ENCODE measurements at regions not wholly inside any gene's neighbourhood (a gene's known extent, or its start where the extent isn't known, plus 50 kb on each side); places are given as distances from the start of the nearest gene placed in this dataset.
"Not testable (repeated sequence)": the region's sequence is repeated elsewhere in the genome, so short reads cannot be mapped to it uniquely, and the experiment has no call there.

DNA sequence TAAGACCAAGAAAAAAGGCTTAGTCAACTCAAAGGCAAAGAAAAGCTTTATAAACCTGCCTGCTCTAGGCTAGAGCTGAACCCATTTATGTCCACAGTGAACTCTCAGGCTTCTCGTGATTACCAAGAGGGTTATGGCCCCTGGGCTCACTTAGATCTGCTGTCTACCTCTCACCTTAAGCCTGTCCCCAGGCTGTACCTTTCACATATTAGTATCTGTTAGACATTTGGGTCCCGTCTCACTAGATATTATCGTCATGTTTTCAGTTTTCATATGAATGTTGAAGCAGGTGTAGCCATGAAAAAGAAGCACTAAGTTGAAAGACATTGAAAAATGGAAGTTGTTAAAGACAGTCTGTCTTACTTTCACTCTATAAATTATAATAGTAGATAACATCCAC lies 75.2 kb upstream of the COX7C start:
- no peak for DNase-seq (ENCODE audit: low spot score)
- TF ChIP-seq, protein P1, sequence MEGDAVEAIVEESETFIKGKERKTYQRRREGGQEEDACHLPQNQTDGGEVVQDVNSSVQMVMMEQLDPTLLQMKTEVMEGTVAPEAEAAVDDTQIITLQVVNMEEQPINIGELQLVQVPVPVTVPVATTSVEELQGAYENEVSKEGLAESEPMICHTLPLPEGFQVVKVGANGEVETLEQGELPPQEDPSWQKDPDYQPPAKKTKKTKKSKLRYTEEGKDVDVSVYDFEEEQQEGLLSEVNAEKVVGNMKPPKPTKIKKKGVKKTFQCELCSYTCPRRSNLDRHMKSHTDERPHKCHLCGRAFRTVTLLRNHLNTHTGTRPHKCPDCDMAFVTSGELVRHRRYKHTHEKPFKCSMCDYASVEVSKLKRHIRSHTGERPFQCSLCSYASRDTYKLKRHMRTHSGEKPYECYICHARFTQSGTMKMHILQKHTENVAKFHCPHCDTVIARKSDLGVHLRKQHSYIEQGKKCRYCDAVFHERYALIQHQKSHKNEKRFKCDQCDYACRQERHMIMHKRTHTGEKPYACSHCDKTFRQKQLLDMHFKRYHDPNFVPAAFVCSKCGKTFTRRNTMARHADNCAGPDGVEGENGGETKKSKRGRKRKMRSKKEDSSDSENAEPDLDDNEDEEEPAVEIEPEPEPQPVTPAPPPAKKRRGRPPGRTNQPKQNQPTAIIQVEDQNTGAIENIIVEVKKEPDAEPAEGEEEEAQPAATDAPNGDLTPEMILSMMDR (IDR thresholded peaks at IDR 0.05; ENCODE audit: extremely low read depth, missing control alignments): no peak

DNA sequence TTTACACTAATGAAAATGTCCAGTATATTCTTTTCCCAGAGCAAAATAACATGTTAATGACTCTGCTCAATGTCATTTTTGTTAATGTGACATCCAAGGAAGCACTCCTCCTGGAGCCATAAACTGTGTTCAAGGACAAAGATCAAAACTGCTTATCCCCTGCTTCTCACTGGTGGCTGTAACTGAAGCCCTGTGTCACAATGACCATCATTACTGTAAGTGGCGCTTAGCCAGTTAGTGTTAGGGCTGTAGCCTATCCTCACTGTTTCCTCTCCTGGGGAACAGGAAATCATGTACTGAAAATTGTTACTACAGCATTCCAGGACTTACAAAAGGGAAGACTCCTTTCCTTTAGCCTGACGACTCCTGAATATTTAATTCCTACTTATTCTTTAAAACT lies 71.7 kb upstream of the COX7C start:
- TF ChIP-seq, protein P1 (IDR thresholded peaks at IDR 0.05; ENCODE audit: extremely low read depth, missing control alignments): no peak
- DNase-seq (ENCODE audit: low spot score): no peak

DNA sequence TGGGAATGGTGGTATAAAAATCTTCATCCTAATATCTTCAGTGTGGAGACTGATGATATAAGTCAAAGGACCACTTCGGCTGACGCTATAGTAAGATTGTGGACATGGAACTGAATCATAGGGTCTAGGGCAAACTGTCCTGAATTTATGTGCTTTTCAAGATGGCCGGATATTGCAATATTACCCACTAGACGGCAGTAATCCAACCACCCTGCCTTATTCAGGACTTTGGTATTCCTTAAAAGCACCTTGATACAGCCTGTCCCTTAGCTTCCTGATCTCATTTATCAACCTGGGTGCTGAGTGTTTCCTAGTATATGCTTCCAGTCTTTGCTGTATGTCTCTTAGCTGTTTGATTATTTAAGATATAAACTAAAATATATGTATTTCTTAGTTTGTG lies 71.2 kb upstream of the COX7C start:
- DNase-seq (ENCODE audit: low spot score): no peak
- TF ChIP-seq, protein P1 (IDR thresholded peaks at IDR 0.05; ENCODE audit: extremely low read depth, missing control alignments): no peak

DNA sequence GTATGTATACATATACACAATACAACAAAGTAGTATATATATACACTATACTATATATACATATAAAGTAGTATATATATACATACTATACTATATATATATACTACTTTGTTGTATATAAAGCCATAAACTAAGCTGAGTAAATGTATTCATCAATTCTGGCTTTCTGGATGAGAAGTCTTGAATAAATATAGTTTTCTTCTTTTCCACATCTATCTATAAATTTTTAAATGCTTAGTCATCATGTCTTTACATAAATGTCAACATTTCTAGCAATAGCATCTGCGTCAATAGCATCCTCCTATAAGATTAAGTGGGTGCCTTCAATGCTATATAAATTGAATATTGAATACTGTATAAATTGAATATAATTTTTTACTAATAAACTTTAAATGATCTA lies 63.1 kb upstream of the COX7C start:
- DNase-seq (ENCODE audit: low spot score): no peak
- TF ChIP-seq, protein P1 (IDR thresholded peaks at IDR 0.05; ENCODE audit: extremely low read depth, missing control alignments): no peak

DNA sequence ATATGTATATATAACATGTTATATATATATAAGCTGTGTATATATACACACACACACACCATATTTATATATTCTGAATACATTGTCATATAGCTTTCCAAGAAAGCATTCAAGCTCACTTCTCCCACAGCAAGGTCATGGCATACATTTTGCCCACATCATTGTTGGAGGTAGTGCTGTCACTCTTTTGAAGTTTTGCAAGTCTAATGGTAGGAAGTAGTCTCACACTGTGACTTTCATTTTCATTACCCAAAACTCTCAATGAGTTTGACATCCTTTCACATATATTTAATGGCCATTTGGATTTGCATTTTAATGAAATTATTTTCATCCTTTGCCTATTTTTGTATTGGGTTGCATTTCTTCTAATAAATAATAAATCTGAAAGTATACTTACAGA lies 59.8 kb upstream of the COX7C start:
- TF ChIP-seq, protein P1 (IDR thresholded peaks at IDR 0.05; ENCODE audit: extremely low read depth, missing control alignments): no peak

DNA sequence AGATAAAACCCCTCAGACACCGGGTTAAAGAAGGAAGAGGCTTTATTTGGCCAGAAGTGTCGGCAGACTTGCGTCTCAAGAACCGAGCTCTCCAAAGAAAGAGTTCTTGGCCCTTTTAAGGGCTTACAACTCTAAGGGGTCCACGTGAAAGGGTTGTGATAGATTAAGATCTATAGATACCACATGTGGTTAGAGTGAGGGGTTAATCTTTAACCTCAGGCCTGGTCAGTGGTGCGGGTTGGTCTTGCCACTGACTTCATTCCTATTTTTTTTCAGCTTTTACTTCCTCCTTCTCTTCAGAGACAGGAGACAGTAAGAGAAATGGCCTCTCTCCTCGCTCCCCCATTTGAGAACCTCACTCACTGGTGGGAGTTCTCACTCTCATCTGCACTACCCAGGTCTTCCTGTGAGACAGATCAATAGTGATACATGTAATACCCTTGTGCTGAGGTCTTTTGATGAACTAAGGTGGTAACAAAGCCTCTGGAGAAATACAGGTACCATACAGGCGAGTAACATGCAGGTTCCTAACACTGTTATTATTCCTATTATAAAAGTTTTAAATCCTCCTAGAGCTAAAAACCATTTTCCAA lies 52.4 kb upstream of the COX7C start:
- TF ChIP-seq, protein P1 (IDR thresholded peaks at IDR 0.05; ENCODE audit: extremely low read depth, missing control alignments): no peak
- no peak for DNase-seq (ENCODE audit: low spot score)

More for the DNA sequence above, 59.8 kb upstream of the COX7C start:
- DNase-seq (ENCODE audit: low spot score): no peak

DNA sequence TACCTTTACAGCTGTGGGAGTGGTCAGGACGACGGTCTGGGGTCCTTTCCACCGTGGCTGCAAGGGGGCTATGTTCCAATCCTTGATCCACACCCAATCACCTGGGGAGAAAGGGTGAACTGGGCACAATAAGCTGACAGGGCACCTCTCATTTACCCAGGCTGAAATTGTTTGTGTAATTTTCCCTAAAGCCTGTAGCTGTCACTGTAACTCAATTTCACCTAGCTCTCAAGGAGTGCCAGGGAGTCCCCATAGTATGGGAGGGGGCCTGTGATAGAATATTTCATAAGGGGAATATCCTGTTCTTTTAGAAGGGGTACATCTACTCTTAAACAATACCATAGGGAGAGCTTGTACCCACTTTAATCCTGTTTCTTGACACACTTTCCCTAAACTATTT lies 51.7 kb upstream of the COX7C start:
- not testable (repeated sequence) for DNase-seq (ENCODE audit: low spot score)
